ENCODE measurements at regions not wholly inside any gene's neighbourhood (a gene's known extent, or its start where the extent isn't known, plus 50 kb on each side); places are given as distances from the start of the nearest gene placed in this dataset.

GRCh38 chr16:73955255-73955654 is 341.4 kb upstream of the PSMD7 start:
- FAIRE-seq = no peak
- no TSS peak for BruUV-seq (replicated peaks)

More at GRCh38 chr16:73955255-73955654, 341.4 kb upstream of the PSMD7 start:
- intact Hi-C loops (cut with micrococcal nuclease; ENCODE audit: unreplicated experiment) (loop anchor here (5.0 kb wide), 3 partner anchors 152 to 1453 kb away; no protein-coding TSS in a partner anchor), in situ Hi-C loops (cut with MboI) (loop anchor here (10.0 kb wide), 1 partner anchor 1830 kb away; no protein-coding TSS in a partner anchor)
- Histone ChIP-seq H2AFZ (ENCODE audit: control insufficient read depth, low read depth, low read length) (no peak overlapping the region), H3K27ac (ENCODE audit: control insufficient read depth, insufficient read depth) (no peak overlapping the region), H3K79me2 (ENCODE audit: control insufficient read depth, insufficient read depth, low read length) (no peaks in the 10 kb centered on the region), H3K9ac (ENCODE audit: control insufficient read depth, insufficient read depth, low read length) (no peak overlapping the region), H3K36me3 (ENCODE audit: control insufficient read depth in 2 of 2, insufficient read depth in 2 of 2, low read length in 1 of 2) (no peaks in the 10 kb centered on the region), H3K4me2 (ENCODE audit: control insufficient read depth, insufficient read depth) (no peak overlapping the region), H3K4me1 (ENCODE audit: control insufficient read depth, insufficient read depth, low read length) (no peaks in the 10 kb centered on the region), H3K4me3 (no peak overlapping the region), H4K20me1 (ENCODE audit: control insufficient read depth, insufficient read depth) (no peaks in the 10 kb centered on the region), H3K9me3 (replicated peaks; ENCODE audit: control insufficient read depth, insufficient read depth, low read length) (no peaks in the 10 kb centered on the region), H3K27me3 (replicated peaks in 1 of 2; ENCODE audit: control insufficient read depth in 2 of 2, insufficient read depth in 2 of 2, low read length in 1 of 2) (no peaks in the 10 kb centered on the region)
- DNase-seq (ENCODE audit: low read depth, low spot score) = no peak
- TF ChIP-seq, protein P1, sequence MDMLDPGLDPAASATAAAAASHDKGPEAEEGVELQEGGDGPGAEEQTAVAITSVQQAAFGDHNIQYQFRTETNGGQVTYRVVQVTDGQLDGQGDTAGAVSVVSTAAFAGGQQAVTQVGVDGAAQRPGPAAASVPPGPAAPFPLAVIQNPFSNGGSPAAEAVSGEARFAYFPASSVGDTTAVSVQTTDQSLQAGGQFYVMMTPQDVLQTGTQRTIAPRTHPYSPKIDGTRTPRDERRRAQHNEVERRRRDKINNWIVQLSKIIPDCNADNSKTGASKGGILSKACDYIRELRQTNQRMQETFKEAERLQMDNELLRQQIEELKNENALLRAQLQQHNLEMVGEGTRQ (IDR thresholded peaks at IDR 0.05; ENCODE audit: borderline replicate concordance, low read depth, low read length) = no peak
- TF ChIP-seq TCF3 (IDR thresholded peaks at IDR 0.05; ENCODE audit: borderline replicate concordance, insufficient read depth, low read depth, low read length) (no peak), IKZF1 (conservative IDR thresholded peaks at IDR 0.05) (no peak), PML (IDR thresholded peaks at IDR 0.05; ENCODE audit: low read length) (no peak), SMAD1 (IDR thresholded peaks at IDR 0.05; ENCODE audit: low read depth, partially characterized antibody) (no peak), NR2C1 (IDR thresholded peaks at IDR 0.05) (no peak), JUND (IDR thresholded peaks at IDR 0.05; ENCODE audit: low read depth, low read length) (no peak), TCF7 (IDR thresholded peaks at IDR 0.05; ENCODE audit: borderline replicate concordance) (no peak), ATF2 (IDR thresholded peaks at IDR 0.05; ENCODE audit: low read length) (no peak), ZSCAN29 (IDR thresholded peaks at IDR 0.05) (no peak)
- POLR2A ChIA-PET = no interaction called here
- SMC1A ChIA-PET (ENCODE audit: uncharacterized antibody, unreplicated experiment) = no interaction called here
- RAD21 ChIA-PET (ENCODE audit: unreplicated experiment) = no interaction called here
- no peak for ATAC-seq
- WGBS (ENCODE audit: insufficient coverage, insufficient replicate concordance, low lambda C conversion rate, missing lambda C conversion rate) = 0% methylated on average over 1 of the region's 1 CpG
- CTCF ChIA-PET = interaction anchor here (0.6 to 3.5 kb wide), 7 partner anchors 9 to 1122 kb away, joined by 3 to 17 read pairs (median 4); no protein-coding TSS in a partner anchor
